Lower leg skin (tissue), 4 donors: ENCODE measurements at regions not wholly inside any gene's neighbourhood (a gene's known extent, or its start where the extent isn't known, plus 50 kb on each side); places are given as distances from the start of the nearest gene placed in this dataset.

ENCODE experiments used
- DNase-seq, 2 donors: peaks; one replicate each; pipeline ENCODE4 v3.0.0-alpha.2; 2019; ENCODE audit warnings: low spot score in 2 of 2
- H3K4me3 ChIP-seq: fragments of 200-600 bp; sonication (generic); 2 replicates; pipeline ENCODE4 v1.5.1; 2017; ENCODE audit warnings: mild to moderate bottlenecking, low read depth; ENCODE audit not compliant: poor library complexity, severe bottlenecking
- POLR2A ChIP-seq, 2 donors: fragments of 450-650 bp; IDR thresholded peaks; one replicate each; pipeline ENCODE4 v1.6.1; 2016 to 2017; ENCODE audit warnings: antibody characterized with exemption in 2 of 2, mild to moderate bottlenecking in 1 of 2, moderate library complexity in 1 of 2
- WGBS, 2 donors: methylation state at CpG; one replicate each; pipeline ENCODE4 v1.1.5; 2018; 5-methylcytosine and 5-hydroxymethylcytosine counted together
- intact Hi-C: fragments of 100-400 bp; cut with DNase I; formaldehyde crosslinking; loops from one replicate; pipeline ENCODE4 v1.15.0; 2023; ENCODE audit warnings: low total_unique reads
- TF ChIP-seq, protein P1 (sequence below), 3 donors: fragments of 450-650 bp; IDR thresholded peaks; one replicate each; pipeline ENCODE4 v1.5.1; 2016; ENCODE audit warnings: antibody characterized with exemption in 3 of 3, mild to moderate bottlenecking in 3 of 3, moderate library complexity in 2 of 3

DNA sequence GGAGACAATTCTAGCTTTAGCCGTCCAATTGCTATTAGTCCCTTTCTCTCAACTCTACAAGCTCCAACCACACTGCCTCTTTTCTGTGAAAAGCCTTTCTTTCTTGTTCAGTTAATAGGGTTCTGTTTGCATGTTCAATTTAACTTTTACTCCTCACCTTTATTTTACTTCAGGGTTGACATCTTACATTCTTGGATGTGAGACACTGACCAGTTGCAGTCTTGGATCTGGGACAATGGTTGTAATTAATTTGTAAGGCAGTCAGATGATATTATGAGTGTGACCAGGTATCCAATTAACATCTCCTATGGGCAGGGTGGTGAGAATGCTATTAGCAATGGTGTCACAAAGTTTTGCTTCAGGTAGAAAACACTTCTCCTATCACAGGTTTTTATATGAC lies 774.5 kb downstream of the TLR4 start:
- DNase-seq: no peak
- WGBS, 2 donors: 79 to 88% methylated on average over 1 of the region's 1 CpG

DNA sequence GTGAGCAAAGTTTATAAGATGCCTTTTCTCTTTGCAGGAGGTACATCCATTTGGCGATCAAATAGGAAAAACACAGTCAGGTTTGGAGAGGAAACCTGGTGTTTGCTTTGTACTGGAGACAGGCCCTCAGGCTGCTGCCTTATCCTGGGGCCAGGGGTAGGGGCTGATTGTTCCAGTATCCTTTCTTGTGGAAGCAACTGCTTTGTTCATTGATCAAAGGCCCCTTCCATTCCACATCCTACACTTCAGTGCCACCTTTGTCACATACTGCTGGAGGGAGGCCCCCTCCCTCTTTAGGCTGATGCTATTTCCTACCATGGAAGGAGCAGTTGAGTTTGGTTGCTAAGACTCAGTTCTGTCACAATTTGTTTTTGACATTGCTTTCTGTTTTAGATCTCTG lies 778.1 kb downstream of the TLR4 start:
- 85 to 91% methylated on average over 1 of the region's 1 CpG for whole genome bisulfite sequencing, 2 donors
- TF ChIP-seq POLR2A (IDR thresholded peaks at IDR 0.05): no peak
- TF ChIP-seq, protein P1, sequence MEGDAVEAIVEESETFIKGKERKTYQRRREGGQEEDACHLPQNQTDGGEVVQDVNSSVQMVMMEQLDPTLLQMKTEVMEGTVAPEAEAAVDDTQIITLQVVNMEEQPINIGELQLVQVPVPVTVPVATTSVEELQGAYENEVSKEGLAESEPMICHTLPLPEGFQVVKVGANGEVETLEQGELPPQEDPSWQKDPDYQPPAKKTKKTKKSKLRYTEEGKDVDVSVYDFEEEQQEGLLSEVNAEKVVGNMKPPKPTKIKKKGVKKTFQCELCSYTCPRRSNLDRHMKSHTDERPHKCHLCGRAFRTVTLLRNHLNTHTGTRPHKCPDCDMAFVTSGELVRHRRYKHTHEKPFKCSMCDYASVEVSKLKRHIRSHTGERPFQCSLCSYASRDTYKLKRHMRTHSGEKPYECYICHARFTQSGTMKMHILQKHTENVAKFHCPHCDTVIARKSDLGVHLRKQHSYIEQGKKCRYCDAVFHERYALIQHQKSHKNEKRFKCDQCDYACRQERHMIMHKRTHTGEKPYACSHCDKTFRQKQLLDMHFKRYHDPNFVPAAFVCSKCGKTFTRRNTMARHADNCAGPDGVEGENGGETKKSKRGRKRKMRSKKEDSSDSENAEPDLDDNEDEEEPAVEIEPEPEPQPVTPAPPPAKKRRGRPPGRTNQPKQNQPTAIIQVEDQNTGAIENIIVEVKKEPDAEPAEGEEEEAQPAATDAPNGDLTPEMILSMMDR (IDR thresholded peaks at IDR 0.05): no peak

More for the DNA sequence above, 774.5 kb downstream of the TLR4 start:
- intact Hi-C loops: no loop called here
- TF ChIP-seq POLR2A (IDR thresholded peaks at IDR 0.05): no peak
- TF ChIP-seq, protein P1 (IDR thresholded peaks at IDR 0.05): no peak
- no peak overlapping the region for H3K4me3 ChIP-seq

DNA sequence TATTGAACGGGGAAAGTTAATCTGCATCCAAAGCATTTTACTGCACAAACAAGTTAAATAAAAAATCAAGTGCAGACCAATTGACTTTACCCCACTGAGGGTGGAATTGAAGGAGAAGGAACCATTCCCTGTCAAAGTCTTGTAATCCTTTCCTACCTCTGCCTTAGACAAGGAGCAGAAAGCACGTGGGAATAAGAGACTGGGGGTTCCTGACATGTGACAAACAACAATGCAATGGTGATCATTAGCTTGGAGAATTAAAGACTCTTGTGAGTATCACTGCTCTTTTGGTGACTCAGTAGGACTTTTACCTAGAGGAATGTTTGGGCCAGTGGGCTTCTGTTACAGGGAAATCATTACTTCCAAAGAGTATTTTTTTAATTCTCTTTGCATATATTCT lies 779.5 kb downstream of the TLR4 start:
- TF ChIP-seq, protein P1 (IDR thresholded peaks at IDR 0.05): no peak
- TF ChIP-seq POLR2A (IDR thresholded peaks at IDR 0.05): no peak
- H3K4me3 ChIP-seq: no peak overlapping the region
- no peak for DNase-seq
- WGBS, 2 donors: 69 to 78% methylated on average over 2 of the region's 2 CpGs
- intact Hi-C loops: no loop called here

More for the DNA sequence above, 778.1 kb downstream of the TLR4 start:
- no peak overlapping the region for H3K4me3 ChIP-seq
- DNase-seq: no peak
- intact Hi-C loops: no loop called here

GRCh38 chr9:118503236-118503635 lies 799.0 kb downstream of the TLR4 start:
- 40 to 43% methylated on average over 1 of the region's 1 CpG for WGBS, 2 donors
- intact Hi-C loops: loop anchor here (5.0 kb wide), 1 partner anchor 1524 kb away; no protein-coding TSS in a partner anchor
- no peak for DNase-seq
- TF ChIP-seq POLR2A (IDR thresholded peaks at IDR 0.05): no peak
- TF ChIP-seq, protein P1 (IDR thresholded peaks at IDR 0.05): no peak
- no peak overlapping the region for H3K4me3 ChIP-seq

GRCh38 chr9:118510711-118511110 lies 806.5 kb downstream of the TLR4 start:
- no peak overlapping the region for H3K4me3 ChIP-seq
- intact Hi-C loops: no loop called here
- no peak for TF ChIP-seq POLR2A (IDR thresholded peaks at IDR 0.05)
- TF ChIP-seq, protein P1 (IDR thresholded peaks at IDR 0.05): no peak
- no peak for DNase-seq
- 93% methylated on average over 4 of the region's 4 CpGs for WGBS, 2 donors

DNA sequence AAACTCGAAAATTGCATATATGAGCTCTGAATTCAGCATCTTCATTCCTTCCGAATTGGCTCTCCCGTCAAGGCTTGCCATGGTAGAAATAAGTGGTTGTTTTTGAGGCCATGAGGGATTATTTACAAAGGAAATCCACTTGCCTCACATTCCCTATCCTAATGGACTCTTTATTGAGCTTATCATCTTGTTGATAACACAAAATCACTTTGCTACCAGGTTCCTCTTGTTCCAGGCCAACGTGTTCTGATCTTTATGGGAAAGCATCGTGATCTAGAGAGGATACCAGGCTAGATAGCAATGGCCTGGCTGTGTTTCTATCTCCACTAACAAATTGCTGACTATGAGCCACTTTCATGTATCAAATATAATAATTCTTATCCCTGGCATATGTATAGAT lies 811.7 kb downstream of the TLR4 start:
- TF ChIP-seq POLR2A (IDR thresholded peaks at IDR 0.05): no peak
- TF ChIP-seq, protein P1 (IDR thresholded peaks at IDR 0.05): no peak

More for the DNA sequence above, 811.7 kb downstream of the TLR4 start:
- DNase-seq: no peak
- intact Hi-C loops: no loop called here
- 81 to 87% methylated on average over 5 of the region's 5 CpGs for WGBS, 2 donors
- no peak overlapping the region for H3K4me3 ChIP-seq
